ENCODE measurements at regions not wholly inside any gene's neighbourhood (a gene's known extent, or its start where the extent isn't known, plus 50 kb on each side); places are given as distances from the start of the nearest gene placed in this dataset.

DNA sequence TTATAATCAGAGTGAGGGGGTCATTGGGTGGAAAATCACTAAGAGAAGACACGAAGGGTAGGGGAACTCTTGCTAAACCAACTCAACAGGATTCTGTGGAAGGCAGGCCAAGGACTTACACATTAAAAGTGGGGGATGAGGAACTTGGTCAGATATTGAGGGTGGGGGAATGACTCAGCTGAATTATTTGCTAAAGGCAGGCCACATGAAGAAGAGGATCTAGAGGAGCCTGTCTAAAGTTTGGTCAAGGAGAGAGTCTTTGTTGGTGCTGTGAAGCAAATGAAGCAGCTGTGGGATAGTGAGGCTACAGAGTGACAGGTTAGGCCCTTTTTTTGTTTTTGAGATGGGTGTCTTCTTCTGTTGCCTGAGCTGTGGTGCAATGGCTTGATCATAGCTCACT, 63.9 kb upstream of the SPRY4 start:
- no peak for FAIRE-seq

More for the DNA sequence above, 63.9 kb upstream of the SPRY4 start:
- no peaks in the 10 kb centered on the region for H4K20me1 ChIP-seq (replicated peaks; ENCODE audit: control insufficient read depth, extremely low read depth, insufficient read depth, low read length)
- ChIA-PET CTCF (interaction anchor here (0.6 kb wide), 1 partner anchor 296 kb away, joined by 3 read pairs; no protein-coding TSS in a partner anchor), POLR2A (no interaction called here)
- H3K9ac ChIP-seq (replicated peaks; ENCODE audit: extremely low read depth, insufficient read depth, low read length) = no peak overlapping the region
- H3K27ac ChIP-seq (ENCODE audit: insufficient read depth, low read depth, low read length) = no peak overlapping the region
- no peak overlapping the region for H2AFZ ChIP-seq (ENCODE audit: low read depth, low read length)
- H3K9me1 ChIP-seq (replicated peaks; ENCODE audit: control insufficient read depth, extremely low read depth, insufficient read depth, low read length) = no peaks in the 10 kb centered on the region
- no peaks in the 10 kb centered on the region for H3K79me2 ChIP-seq (ENCODE audit: control insufficient read depth, insufficient read depth, low read length)
- TF ChIP-seq, protein P1, sequence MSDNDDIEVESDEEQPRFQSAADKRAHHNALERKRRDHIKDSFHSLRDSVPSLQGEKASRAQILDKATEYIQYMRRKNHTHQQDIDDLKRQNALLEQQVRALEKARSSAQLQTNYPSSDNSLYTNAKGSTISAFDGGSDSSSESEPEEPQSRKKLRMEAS (IDR thresholded peaks at IDR 0.05; ENCODE audit: insufficient read depth, insufficient read length) = no peak
- TF ChIP-seq POLR2A (IDR thresholded peaks at IDR 0.05; ENCODE audit: low read depth, low read length) (no peak), POLR2AphosphoS5 (IDR thresholded peaks at IDR 0.05; ENCODE audit: insufficient read depth, low read depth, low read length) (no peak), EZH2 (IDR thresholded peaks at IDR 0.05; ENCODE audit: borderline replicate concordance, low read depth, low read length, severe bottlenecking) (no peak), GATA2 (IDR thresholded peaks at IDR 0.05; ENCODE audit: insufficient read depth, insufficient read length, low read depth, low read length) (no peak), MYC (IDR thresholded peaks at IDR 0.05; ENCODE audit: low read depth, low read length) (no peak), FOS (IDR thresholded peaks at IDR 0.05; ENCODE audit: borderline replicate concordance, insufficient read depth, low read length) (no peak), JUN (IDR thresholded peaks at IDR 0.05; ENCODE audit: borderline replicate concordance, insufficient read depth, insufficient read length, low read depth) (no peak)
- TF ChIP-seq, protein P2, sequence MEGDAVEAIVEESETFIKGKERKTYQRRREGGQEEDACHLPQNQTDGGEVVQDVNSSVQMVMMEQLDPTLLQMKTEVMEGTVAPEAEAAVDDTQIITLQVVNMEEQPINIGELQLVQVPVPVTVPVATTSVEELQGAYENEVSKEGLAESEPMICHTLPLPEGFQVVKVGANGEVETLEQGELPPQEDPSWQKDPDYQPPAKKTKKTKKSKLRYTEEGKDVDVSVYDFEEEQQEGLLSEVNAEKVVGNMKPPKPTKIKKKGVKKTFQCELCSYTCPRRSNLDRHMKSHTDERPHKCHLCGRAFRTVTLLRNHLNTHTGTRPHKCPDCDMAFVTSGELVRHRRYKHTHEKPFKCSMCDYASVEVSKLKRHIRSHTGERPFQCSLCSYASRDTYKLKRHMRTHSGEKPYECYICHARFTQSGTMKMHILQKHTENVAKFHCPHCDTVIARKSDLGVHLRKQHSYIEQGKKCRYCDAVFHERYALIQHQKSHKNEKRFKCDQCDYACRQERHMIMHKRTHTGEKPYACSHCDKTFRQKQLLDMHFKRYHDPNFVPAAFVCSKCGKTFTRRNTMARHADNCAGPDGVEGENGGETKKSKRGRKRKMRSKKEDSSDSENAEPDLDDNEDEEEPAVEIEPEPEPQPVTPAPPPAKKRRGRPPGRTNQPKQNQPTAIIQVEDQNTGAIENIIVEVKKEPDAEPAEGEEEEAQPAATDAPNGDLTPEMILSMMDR (IDR thresholded peaks at IDR 0.05; ENCODE audit: extremely low read depth in 1 of 2, insufficient read depth in 1 of 2, low read depth in 1 of 2, low read length in 2 of 2) = no peak
- H3K4me3 ChIP-seq (replicated peaks in 1 of 3; ENCODE audit: insufficient read depth in 1 of 3, low read depth in 1 of 3, low read length in 3 of 3) = no peak overlapping the region
- dilution Hi-C loops (cut with MboI; ENCODE audit: extremely low pct_ligation_motif_present, low sequenced_read_pairs) (no loop called here), intact Hi-C loops (cut with micrococcal nuclease) (no loop called here)
- no peaks in the 10 kb centered on the region for H3K4me1 ChIP-seq (ENCODE audit: control insufficient read depth, extremely low read depth, insufficient read depth, low read length)
- H3K27me3 ChIP-seq (ENCODE audit: control insufficient read depth in 2 of 2, insufficient read depth in 2 of 2, low read length in 2 of 2) = no peaks in the 10 kb centered on the region
- BruUV-seq (replicated peaks) = no TSS peak
- no peak for DNase-seq (ENCODE audit: low read depth, low spot score)
- H3K9me3 ChIP-seq (replicated peaks; ENCODE audit: control insufficient read depth, insufficient read depth, low read length) = no peaks in the 10 kb centered on the region
- H3K36me3 ChIP-seq (ENCODE audit: control insufficient read depth in 2 of 2, extremely low read depth in 1 of 2, insufficient read depth in 2 of 2, low read length in 2 of 2) = no peaks in the 10 kb centered on the region
- no peak overlapping the region for H3K4me2 ChIP-seq (ENCODE audit: insufficient read depth, low read length)
